ENCODE measurements at regions not wholly inside any gene's neighbourhood (a gene's known extent, or its start where the extent isn't known, plus 50 kb on each side); places are given as distances from the start of the nearest gene placed in this dataset.

DNA sequence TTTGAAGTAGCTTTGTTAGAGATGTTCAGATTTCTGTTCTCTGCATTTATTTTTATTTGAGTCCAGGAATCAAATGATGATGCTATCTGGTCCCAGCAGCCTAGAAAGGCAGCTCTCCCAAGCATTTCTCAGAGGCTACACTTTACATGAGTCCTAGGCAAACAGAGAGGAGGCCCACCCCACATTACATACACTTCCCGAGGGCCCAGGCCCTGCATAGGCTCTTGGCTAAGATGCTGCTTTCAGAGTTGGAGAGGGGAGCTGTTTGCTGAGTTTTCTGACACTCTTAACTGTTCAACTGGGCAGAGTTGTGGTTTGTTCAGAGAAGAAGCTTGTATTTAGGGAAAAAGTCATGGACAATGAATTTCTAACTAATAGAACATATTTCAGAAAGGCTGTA lies 117.9 kb upstream of the RGMA start:
- Histone ChIP-seq H2BK20ac (ENCODE audit: low read length) (no peak overlapping the region), H3K4me1 (replicated peaks in 1 of 4; ENCODE audit: control insufficient read depth in 3 of 4, insufficient read depth in 4 of 4, low read length in 3 of 4) (peaks cover 0 to 4% (median 0%) of the 10 kb centered on the region in 4 experiments; a peak in 2 of 7 replicates), H3K4me2 (ENCODE audit: insufficient read depth in 1 of 2, low read depth in 2 of 2, low read length in 2 of 2) (no peak overlapping the region), H4K8ac (ENCODE audit: extremely low read depth, insufficient read depth, low read length) (no peak overlapping the region; the same call in 1 of the 2 replicates), H2BK15ac (ENCODE audit: low read length) (no peak overlapping the region), H4K20me1 (replicated peaks in 1 of 2; ENCODE audit: control insufficient read depth in 1 of 2, insufficient read depth in 2 of 2, low read length in 2 of 2) (no peaks in the 10 kb centered on the region), H3K27ac (ENCODE audit: low read depth, low read length) (no peak overlapping the region), H3K9me3 (ENCODE audit: insufficient read depth in 2 of 2, low read depth in 1 of 2, low read length in 1 of 2) (no peaks in the 10 kb centered on the region), H2AK5ac (ENCODE audit: low read depth, low read length) (no peak overlapping the region), H3K27me3 (replicated peaks in 1 of 4; ENCODE audit: control insufficient read depth in 3 of 4, extremely low read depth in 1 of 4, insufficient read depth in 3 of 4, low read length in 3 of 4) (no peaks in the 10 kb centered on the region; a peak in 1 of 7 replicates), H3K14ac (ENCODE audit: insufficient read length) (no peak overlapping the region), H3K79me2 (ENCODE audit: control insufficient read depth in 1 of 2, insufficient read depth in 2 of 2, low read length in 2 of 2) (no peaks in the 10 kb centered on the region), H3K56ac (replicated peaks; ENCODE audit: insufficient read length, low read depth, low read length) (no peak overlapping the region), H3K18ac (ENCODE audit: extremely low read depth, low read length) (no peak overlapping the region), H2BK12ac (ENCODE audit: low read depth, low read length) (no peak overlapping the region), H3K79me1 (ENCODE audit: low read depth, low read length) (no peaks in the 10 kb centered on the region), H3K9ac (replicated peaks in 1 of 4; ENCODE audit: extremely low read depth in 1 of 4, low read depth in 3 of 4, low read length in 3 of 4) (no peak overlapping the region), H2BK5ac (ENCODE audit: low read depth, low read length) (no peak overlapping the region), H3K23me2 (ENCODE audit: low read depth, low read length) (no peaks in the 10 kb centered on the region), H3K23ac (ENCODE audit: insufficient read length) (no peak overlapping the region), H3K4me3 (ENCODE audit: extremely low read depth in 1 of 4, insufficient read depth in 2 of 4, low read depth in 3 of 4, low read length in 4 of 4) (no peak overlapping the region), H3K36me3 (ENCODE audit: control insufficient read depth in 2 of 4, insufficient read depth in 4 of 4, low read length in 3 of 4) (no peaks in the 10 kb centered on the region), H3K4ac (replicated peaks; ENCODE audit: insufficient read length, low read depth, low read length) (no peak overlapping the region), H4K91ac (replicated peaks; ENCODE audit: insufficient read length, low read length) (no peak overlapping the region), H2AFZ (ENCODE audit: low read length) (no peak overlapping the region), H4K5ac (ENCODE audit: insufficient read length, low read depth, low read length) (no peak overlapping the region), H2BK120ac (replicated peaks; ENCODE audit: low read depth, low read length) (no peak overlapping the region)
- WGBS, 2 experiments (ENCODE audit: extremely low coverage in 1 of 2, insufficient coverage in 1 of 2, insufficient read length in 1 of 2, insufficient replicate concordance in 2 of 2, low coverage in 1 of 2, low lambda C conversion rate in 2 of 2, missing lambda C conversion rate in 1 of 2) = 82% methylated on average over 1 of the region's 1 CpG; no CpG with 5 or more reads in 1 of the 2 experiments
- CTCF ChIA-PET (ENCODE audit: partially characterized antibody) = interaction anchor here (0.7 to 2.5 kb wide), 5 partner anchors 14 to 509 kb away, joined by 3 to 10 read pairs (median 3); no protein-coding TSS in a partner anchor
- TF ChIP-seq SP2 (IDR thresholded peaks at IDR 0.05; ENCODE audit: low read length) = no peak
- TF ChIP-seq SAP30 (IDR thresholded peaks at IDR 0.05; ENCODE audit: insufficient read depth, insufficient replicate concordance, low read length) = no peak
- no peak for TF ChIP-seq RXRA (IDR thresholded peaks at IDR 0.05; ENCODE audit: insufficient read depth, low read depth, low read length)
- no peak for TF ChIP-seq YY1 (IDR thresholded peaks at IDR 0.05; ENCODE audit: low read depth, low read length)
- TF ChIP-seq SUZ12 (IDR thresholded peaks at IDR 0.05; ENCODE audit: low read length) = no peak
- no peak for TF ChIP-seq PHF8 (conservative IDR thresholded peaks at IDR 0.05; ENCODE audit: low read depth, low read length)
- no peak for TF ChIP-seq TCF12 (IDR thresholded peaks at IDR 0.05; ENCODE audit: low read depth, low read length)
- no peak for TF ChIP-seq HDAC6 (IDR thresholded peaks at IDR 0.05; ENCODE audit: low read depth, low read length)
- TF ChIP-seq TAF1 (IDR thresholded peaks at IDR 0.05; ENCODE audit: low read depth, low read length) = no peak
- no peak for TF ChIP-seq KDM5A (IDR thresholded peaks at IDR 0.05; ENCODE audit: low read length)
- TF ChIP-seq SRF (IDR thresholded peaks at IDR 0.05; ENCODE audit: low read depth, low read length) = no peak
- TF ChIP-seq POU5F1 (IDR thresholded peaks at IDR 0.05; ENCODE audit: low read depth, low read length) = no peak
- DNase-seq (ENCODE audit: low read depth in 1 of 2, low spot score in 2 of 2) = peak in 1 of 2 experiments; percentile 16
- POLR2A ChIA-PET (ENCODE audit: partially characterized antibody) = no interaction called here
- FAIRE-seq = no peak

All from H1 (cell line).